H9 (cell line): ENCODE measurements at regions not wholly inside any gene's neighbourhood (a gene's known extent, or its start where the extent isn't known, plus 50 kb on each side); places are given as distances from the start of the nearest gene placed in this dataset.

ENCODE experiments used
- DNase-seq: peaks from one replicate; pipeline ENCODE4 v3.0.0-alpha.2; 2017
- H2AFZ ChIP-seq: one replicate; pipeline ENCODE4 v1.6.1; 2013; ENCODE audit warnings: mild to moderate bottlenecking, low read length, control low read depth, moderate library complexity
- H2AK5ac ChIP-seq: 2 replicates; pipeline ENCODE4 v1.6.1; 2013; ENCODE audit warnings: low read length, control low read depth, mixed read lengths; ENCODE audit not compliant: insufficient read length
- H2BK120ac ChIP-seq: one replicate; pipeline ENCODE4 v1.6.1; 2013; ENCODE audit warnings: low read depth, mild to moderate bottlenecking, low read length, control low read depth, inconsistent platforms; ENCODE audit not compliant: poor library complexity, severe bottlenecking
- H2BK12ac ChIP-seq: 2 replicates; pipeline ENCODE4 v1.6.1; 2013; ENCODE audit warnings: low read length, control low read depth, mixed read lengths, low read depth; ENCODE audit not compliant: insufficient read length
- H2BK15ac ChIP-seq: 2 replicates; pipeline ENCODE4 v1.6.1; 2013; ENCODE audit warnings: low read depth, low read length, control low read depth
- H2BK20ac ChIP-seq: one replicate; pipeline ENCODE4 v1.6.1; 2013; ENCODE audit warnings: low read depth, mild to moderate bottlenecking, low read length, control low read depth, inconsistent platforms; ENCODE audit not compliant: poor library complexity, severe bottlenecking
- H2BK5ac ChIP-seq: 2 replicates; pipeline ENCODE4 v1.6.1; 2013; ENCODE audit warnings: low read length, control low read depth, mixed read lengths; ENCODE audit not compliant: insufficient read length
- H3K14ac ChIP-seq: 2 replicates; pipeline ENCODE4 v1.6.1; 2013; ENCODE audit warnings: low read length, control low read depth; ENCODE audit not compliant: insufficient read depth
- H3K18ac ChIP-seq: 2 replicates; pipeline ENCODE4 v1.6.1; 2013; ENCODE audit warnings: low read depth, mild to moderate bottlenecking, mixed read lengths, low read length, control low read depth; ENCODE audit not compliant: insufficient read length
- H3K23ac ChIP-seq: 2 replicates; pipeline ENCODE4 v1.6.1; 2013; ENCODE audit warnings: low read length, control low read depth, mixed read lengths, low read depth; ENCODE audit not compliant: insufficient read length
- H3K23me2 ChIP-seq: 2 replicates; pipeline ENCODE4 v1.6.1; 2013; ENCODE audit warnings: low read depth, mild to moderate bottlenecking, mixed read lengths, low read length, control low read depth; ENCODE audit not compliant: insufficient read length, poor library complexity, severe bottlenecking
- H3K27ac ChIP-seq: 2 replicates; pipeline ENCODE4 v1.5.1; 2013; ENCODE audit warnings: low read length, control low read depth, mixed read lengths, low read depth; ENCODE audit not compliant: insufficient read length
- H3K27me3 ChIP-seq: 2 replicates; pipeline ENCODE4 v1.6.1; 2013; ENCODE audit warnings: low read length, control low read depth, inconsistent platforms; ENCODE audit not compliant: insufficient read depth
- H3K4ac ChIP-seq: 2 replicates; pipeline ENCODE4 v1.6.1; 2013; ENCODE audit warnings: low read depth, mild to moderate bottlenecking, control low read depth, inconsistent platforms, low read length, moderate library complexity
- H3K4me1 ChIP-seq: 2 replicates; pipeline ENCODE4 v1.6.1; 2013; ENCODE audit warnings: low read length, control low read depth, inconsistent platforms; ENCODE audit not compliant: insufficient read depth
- H3K4me2 ChIP-seq: 2 replicates; pipeline ENCODE4 v1.6.1; 2013; ENCODE audit warnings: low read length, control low read depth, mixed read lengths; ENCODE audit not compliant: insufficient read length, insufficient read depth
- H3K56ac ChIP-seq: 2 replicates; pipeline ENCODE4 v1.6.1; 2013; ENCODE audit warnings: low read depth, mild to moderate bottlenecking, mixed read lengths, low read length, control low read depth; ENCODE audit not compliant: insufficient read length
- H3K79me1 ChIP-seq: 2 replicates; pipeline ENCODE4 v1.6.1; 2013; ENCODE audit warnings: low read depth, mild to moderate bottlenecking, moderate library complexity, low read length, control low read depth, inconsistent platforms; ENCODE audit not compliant: insufficient read depth, poor library complexity, severe bottlenecking
- H3K79me2 ChIP-seq: 2 replicates; pipeline ENCODE4 v1.6.1; 2013; ENCODE audit warnings: low read length, control low read depth, inconsistent platforms; ENCODE audit not compliant: insufficient read depth
- H3K9ac ChIP-seq: 2 replicates; pipeline ENCODE4 v1.6.1; 2013; ENCODE audit warnings: low read length, control low read depth, mixed read lengths; ENCODE audit not compliant: insufficient read length; ENCODE audit errors: extremely low read depth
- H3K9me3 ChIP-seq: one replicate; pipeline ENCODE4 v1.6.1; 2013; ENCODE audit warnings: low read depth, low read length, inconsistent platforms; ENCODE audit not compliant: control insufficient read depth
- H3T11ph ChIP-seq: one replicate; pipeline ENCODE4 v1.6.1; 2013; ENCODE audit warnings: mild to moderate bottlenecking, low read length, control low read depth, inconsistent platforms
- H4K20me1 ChIP-seq: one replicate; pipeline ENCODE4 v1.6.1; 2013; ENCODE audit not compliant: control insufficient read depth, insufficient read length, insufficient read depth
- H4K5ac ChIP-seq: 2 replicates; pipeline ENCODE4 v1.6.1; 2013; ENCODE audit warnings: low read depth, mild to moderate bottlenecking, mixed read lengths, low read length, control low read depth; ENCODE audit not compliant: insufficient read length
- H4K8ac ChIP-seq: replicated peaks from 2 replicates; pipeline ENCODE4 v1.6.1; 2013; ENCODE audit warnings: low read length, control low read depth, mixed read lengths, low read depth; ENCODE audit not compliant: insufficient read length
- H4K91ac ChIP-seq: 2 replicates; pipeline ENCODE4 v1.6.1; 2013; ENCODE audit warnings: low read depth, mild to moderate bottlenecking, moderate library complexity, mixed read lengths, low read length, control low read depth; ENCODE audit not compliant: insufficient read length
- H3K27ac Mint-ChIP-seq, 3 experiments: 2 replicates in 2 of 3; 3 replicates in 1 of 3; pipeline ENCODE4 v1.8.0; 2020 to 2021; ENCODE audit warnings: mixed read lengths in 3 of 3, mild to moderate bottlenecking in 1 of 3, moderate library complexity in 1 of 3
- H3K27me3 Mint-ChIP-seq: 2 replicates; pipeline ENCODE4 v1.8.0; 2021; ENCODE audit warnings: low read depth, mild to moderate bottlenecking, moderate library complexity, mixed read lengths
- H3K36me3 Mint-ChIP-seq, 3 experiments: 2 replicates in 2 of 3; 3 replicates in 1 of 3; pipeline ENCODE4 v1.8.0; 2020 to 2021; ENCODE audit warnings: low read depth in 3 of 3, mixed read lengths in 3 of 3; ENCODE audit not compliant: insufficient read depth in 1 of 3
- H3K4me1 Mint-ChIP-seq, 2 experiments: 2 replicates each; pipeline ENCODE4 v1.8.0; 2020; ENCODE audit warnings: mixed read lengths in 2 of 2
- H3K4me3 Mint-ChIP-seq, 2 experiments: 2 replicates in 1 of 2; 3 replicates in 1 of 2; pipeline ENCODE4 v1.8.0; 2020 to 2021; ENCODE audit warnings: mild to moderate bottlenecking in 2 of 2, mixed read lengths in 2 of 2, moderate library complexity in 1 of 2
- H3K9me3 Mint-ChIP-seq, 2 experiments: 2 replicates in 1 of 2; 3 replicates in 1 of 2; pipeline ENCODE4 v1.8.0; 2020; ENCODE audit warnings: mild to moderate bottlenecking in 2 of 2, mixed read lengths in 2 of 2, moderate library complexity in 1 of 2
- CTCF ChIP-seq: fragments of 200-600 bp; sonication (generic); conservative IDR thresholded peaks from 3 replicates; pipeline ENCODE4 v1.8.0; 2021; ENCODE audit warnings: antibody characterized with exemption, mild to moderate bottlenecking
- WGBS: extraction: QIAGEN DNeasy Blood & Tissue Kit; methylation state at CpG from one replicate; pipeline ENCODE4 v1.1.7; 2013; ENCODE audit warnings: missing lambda C conversion rate, low lambda C conversion rate, mixed read lengths; ENCODE audit not compliant: insufficient read length; ENCODE audit errors: extremely low coverage; 5-methylcytosine and 5-hydroxymethylcytosine counted together

GRCh38 chr5:89570557-89570956 is 687.6 kb upstream of the MEF2C start:
- H3K4me1 ChIP-seq, result no peaks in the 10 kb centered on the region
- no peak overlapping the region for H2AFZ ChIP-seq
- Mint-ChIP-seq H3K27me3 (no peaks in the 10 kb centered on the region), H3K4me1 (peaks cover 4 to 5% of the 10 kb centered on the region in 2 experiments; a peak in 2 of 4 replicates), H3K4me3 (no peak overlapping the region), H3K9me3 (no peaks in the 10 kb centered on the region), H3K36me3 (no peaks in the 10 kb centered on the region; a peak in 1 of 7 replicates), H3K27ac (no peak overlapping the region; a peak in 1 of 7 replicates)
- no peak overlapping the region for H3K56ac ChIP-seq
- no peak overlapping the region for H2BK15ac ChIP-seq
- no peak for DNase-seq
- no peak overlapping the region for H3K23ac ChIP-seq
- H3K79me2 ChIP-seq, result no peaks in the 10 kb centered on the region
- no peaks in the 10 kb centered on the region for H3K9me3 ChIP-seq
- H3T11ph ChIP-seq, result no peak overlapping the region
- no peaks in the 10 kb centered on the region for H3K79me1 ChIP-seq
- no peak overlapping the region for H3K27ac ChIP-seq
- H3K4me2 ChIP-seq, result no peak overlapping the region
- no peaks in the 10 kb centered on the region for H4K20me1 ChIP-seq
- no peak overlapping the region for H3K4ac ChIP-seq
- H4K5ac ChIP-seq, result no peak overlapping the region
- H2AK5ac ChIP-seq, result no peak overlapping the region
- H3K27me3 ChIP-seq, result no peaks in the 10 kb centered on the region
- no peak overlapping the region for H3K14ac ChIP-seq
- no peak overlapping the region for H4K8ac ChIP-seq
- no peak for TF ChIP-seq CTCF
- H3K23me2 ChIP-seq, result no peaks in the 10 kb centered on the region
- H4K91ac ChIP-seq, result no peak overlapping the region
- no peak overlapping the region for H2BK5ac ChIP-seq
- H2BK120ac ChIP-seq, result no peak overlapping the region
- no CpG with 5 or more reads among the region's 2 CpGs for WGBS
- H2BK20ac ChIP-seq, result no peak overlapping the region
- H2BK12ac ChIP-seq, result no peak overlapping the region
- no peak overlapping the region for H3K18ac ChIP-seq
- H3K9ac ChIP-seq, result no peak overlapping the region
